ENCODE measurements at regions not wholly inside any gene's neighbourhood (a gene's known extent, or its start where the extent isn't known, plus 50 kb on each side); places are given as distances from the start of the nearest gene placed in this dataset.

DNA sequence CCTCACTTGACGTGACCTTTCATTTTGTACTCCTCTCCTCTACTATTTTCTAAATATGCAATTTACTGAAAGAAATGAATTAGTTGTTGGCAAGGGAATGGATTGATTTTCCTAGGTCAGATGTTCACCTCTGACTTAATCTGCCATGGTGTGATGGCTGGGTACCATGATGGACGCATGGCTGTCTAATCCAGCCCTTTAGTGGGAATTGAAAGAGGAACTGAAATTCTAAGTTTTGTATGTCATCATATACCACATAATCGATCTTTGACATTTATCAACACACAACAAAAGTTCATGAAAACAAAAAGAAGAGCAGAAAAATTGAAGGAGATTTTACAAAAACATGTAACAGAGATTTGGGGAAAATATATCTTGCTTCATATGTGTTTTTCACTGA, 331.3 kb upstream of the SNX7 start:
- DNase-seq (ENCODE audit: low spot score) = no peak

DNA sequence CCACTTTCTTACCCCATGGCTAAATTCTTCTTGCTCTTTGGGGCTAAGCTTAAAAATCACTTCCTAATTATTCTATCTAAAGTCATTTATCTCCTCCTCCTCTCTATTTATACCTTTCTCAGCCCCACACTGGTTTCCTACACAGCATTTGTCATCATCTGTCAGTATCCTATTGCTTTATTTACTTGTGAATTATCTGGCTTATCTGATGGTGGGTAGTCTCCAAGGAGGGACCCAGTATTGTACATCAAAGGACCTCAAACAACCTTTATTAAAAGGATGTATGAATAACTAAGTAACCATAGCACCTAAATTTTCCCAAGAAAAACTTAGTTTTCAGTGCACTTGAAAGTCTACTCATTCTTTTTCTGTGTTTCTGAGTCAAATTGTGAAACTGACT, 332.7 kb upstream of the SNX7 start:
- no peak for DNase-seq (ENCODE audit: low spot score)

DNA sequence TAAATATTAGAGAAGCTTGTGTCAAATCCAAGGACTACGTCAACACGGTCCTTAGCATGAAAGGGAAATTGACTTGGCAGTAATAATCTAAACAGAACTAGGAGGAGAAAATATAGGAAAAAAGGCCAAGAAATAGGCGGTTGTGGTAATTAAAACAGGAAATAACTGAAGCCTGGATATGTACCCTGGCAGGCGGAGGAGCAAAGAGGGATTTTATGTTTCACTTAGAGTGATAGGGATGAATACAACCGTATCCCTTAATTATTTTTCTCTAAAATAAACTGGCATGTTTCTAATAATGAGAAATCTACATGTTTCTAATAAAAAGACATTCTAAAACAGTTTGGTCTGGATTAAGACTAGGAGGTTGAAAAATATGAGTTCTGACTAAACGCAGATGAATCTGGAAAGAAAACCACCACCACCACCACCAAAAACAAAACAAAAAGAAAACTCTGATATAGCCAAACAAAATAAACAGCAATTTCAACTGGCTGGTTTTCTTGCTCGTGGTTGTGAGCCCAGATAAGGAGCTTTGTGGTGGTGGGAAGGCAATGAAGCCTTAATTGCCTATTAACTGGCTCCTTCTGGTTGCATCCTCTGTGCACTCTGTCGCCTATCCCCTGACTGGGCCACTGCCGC, 334.2 kb upstream of the SNX7 start:
- DNase-seq (ENCODE audit: low spot score) = no peak

DNA sequence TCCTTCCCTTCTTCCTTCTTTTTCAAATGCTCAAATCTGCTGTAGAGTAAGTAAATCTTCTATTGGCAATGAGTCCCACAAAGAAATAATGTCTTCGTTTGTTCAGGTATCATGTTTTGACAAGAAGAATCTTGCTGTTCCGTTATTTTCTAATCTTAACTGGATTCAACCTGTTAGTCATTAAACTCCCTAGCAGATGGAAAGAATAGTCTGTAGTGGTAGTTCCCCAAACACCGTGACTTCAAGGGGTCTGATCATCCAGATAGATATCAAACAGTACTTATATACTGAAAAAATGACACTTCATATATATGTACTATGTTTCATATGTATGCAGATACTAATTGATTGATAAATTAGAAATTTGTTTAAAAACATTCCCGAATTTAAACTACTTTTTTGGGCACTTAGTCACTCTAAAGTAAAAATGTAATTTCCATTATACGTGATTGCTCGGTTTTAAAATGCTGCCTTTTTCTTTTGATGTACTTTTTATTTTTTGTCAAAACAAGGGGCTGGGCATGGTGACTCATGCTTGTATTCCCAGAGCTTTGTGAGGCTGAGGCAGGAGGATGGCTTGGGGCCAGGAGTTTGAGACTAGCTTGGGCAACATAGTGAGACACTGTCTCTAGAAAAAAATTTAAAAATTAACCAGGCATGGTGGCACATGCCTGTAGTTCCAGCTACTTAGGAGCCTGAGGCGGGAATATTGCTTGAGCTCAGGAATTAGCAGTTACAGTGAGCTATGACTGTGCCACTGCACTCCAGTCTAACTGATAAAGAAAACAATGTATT, 335.7 kb upstream of the SNX7 start:
- peak; percentile 58 for DNase-seq (ENCODE audit: low spot score)

DNA sequence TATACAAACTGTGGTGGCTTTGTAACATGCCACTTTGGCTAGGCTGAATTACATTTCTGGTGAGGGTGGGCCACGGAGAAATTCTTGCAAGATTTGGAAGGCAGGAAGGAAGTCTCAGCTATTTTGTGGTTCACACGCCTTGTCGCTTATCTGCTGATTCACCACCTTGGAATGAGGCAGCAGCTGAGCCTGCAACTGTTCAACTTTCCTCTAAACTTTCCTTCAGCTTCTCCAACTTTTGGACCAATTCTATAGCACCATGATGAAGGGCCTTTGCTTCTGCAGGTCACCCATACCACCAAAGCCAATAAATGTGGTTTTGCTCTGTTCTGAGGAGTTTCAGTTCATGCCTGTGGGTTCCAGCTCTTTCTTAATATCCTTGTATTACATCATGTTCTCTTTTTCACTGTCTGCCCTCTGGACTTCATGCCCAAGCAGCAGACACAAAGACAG, 337.6 kb upstream of the SNX7 start:
- peak; percentile 48 for DNase-seq (ENCODE audit: low spot score)

DNA sequence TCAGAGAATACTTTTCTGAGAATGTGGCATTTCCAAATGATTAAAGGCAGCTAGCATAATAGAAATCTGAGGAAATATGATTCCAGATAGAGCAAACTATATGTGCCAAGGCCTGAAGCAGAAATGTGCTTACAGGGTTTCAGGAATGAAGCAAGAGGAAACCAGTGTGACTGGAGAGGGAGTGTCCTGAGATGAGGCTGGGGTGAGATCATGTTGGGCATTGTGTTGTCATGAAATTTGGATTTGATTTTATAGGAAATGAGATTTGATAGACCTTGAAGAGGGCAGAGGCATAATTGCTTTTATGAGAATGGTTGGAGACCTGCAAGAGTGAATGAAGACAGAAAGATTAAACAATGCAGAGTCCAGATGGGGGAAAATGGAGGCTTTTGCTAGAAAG, 338.1 kb upstream of the SNX7 start:
- DNase-seq (ENCODE audit: low spot score) = no peak

DNA sequence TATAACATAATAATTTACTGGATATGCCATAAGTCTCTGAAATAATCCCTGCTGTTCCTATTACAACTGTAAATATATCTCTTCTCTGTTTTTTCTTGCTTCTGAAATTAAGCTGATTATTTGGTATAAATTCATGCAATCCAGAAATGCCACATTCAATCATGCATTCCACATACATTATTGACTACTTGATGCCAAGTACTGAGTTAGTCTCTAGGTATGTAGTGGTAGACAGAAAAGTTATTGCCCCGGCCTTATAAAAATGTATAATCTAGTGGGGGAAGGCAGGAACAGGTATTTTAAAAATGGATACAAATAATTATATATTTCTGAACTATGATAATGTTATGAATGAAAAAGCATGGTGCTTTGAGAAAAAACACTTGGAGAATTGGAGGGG, 338.6 kb upstream of the SNX7 start:
- DNase-seq (ENCODE audit: low spot score) = no peak

DNA sequence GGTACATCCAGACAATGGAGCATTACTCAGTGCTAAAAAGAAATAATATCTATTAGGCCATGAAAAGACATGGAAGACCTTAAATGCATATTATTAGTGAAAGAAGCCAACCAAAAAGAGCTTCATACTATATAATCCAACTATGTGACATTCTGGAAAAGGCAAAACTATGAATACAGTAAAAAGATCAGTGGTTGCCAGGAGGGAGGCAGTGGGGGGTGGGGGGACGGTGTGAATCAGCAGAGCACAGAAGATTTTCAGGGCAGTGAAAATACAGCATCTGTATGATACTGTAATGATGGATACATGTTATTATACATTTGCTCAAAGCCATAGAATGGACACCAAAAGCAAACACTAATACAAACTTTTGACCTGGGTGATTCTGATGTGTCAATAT, 339.4 kb upstream of the SNX7 start:
- no peak for DNase-seq (ENCODE audit: low spot score)

DNA sequence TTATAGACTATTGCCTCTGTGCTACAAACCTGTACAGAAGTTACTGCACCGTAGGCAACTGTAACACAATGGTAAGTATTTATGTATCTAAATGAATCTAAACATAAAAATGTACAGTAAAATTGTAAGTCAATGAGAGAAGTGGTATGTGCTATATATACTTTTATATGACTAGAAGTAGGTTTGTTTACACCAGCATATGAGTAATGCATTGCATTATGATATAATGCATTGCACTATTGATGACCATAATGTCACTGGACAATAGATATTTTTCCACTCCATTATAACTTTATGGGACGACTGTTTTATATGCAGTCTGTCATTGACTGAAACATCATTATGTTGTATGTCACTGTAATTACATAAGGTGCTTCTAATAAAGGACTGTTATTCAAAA, 340.3 kb upstream of the SNX7 start:
- DNase-seq (ENCODE audit: low spot score) = no peak

DNA sequence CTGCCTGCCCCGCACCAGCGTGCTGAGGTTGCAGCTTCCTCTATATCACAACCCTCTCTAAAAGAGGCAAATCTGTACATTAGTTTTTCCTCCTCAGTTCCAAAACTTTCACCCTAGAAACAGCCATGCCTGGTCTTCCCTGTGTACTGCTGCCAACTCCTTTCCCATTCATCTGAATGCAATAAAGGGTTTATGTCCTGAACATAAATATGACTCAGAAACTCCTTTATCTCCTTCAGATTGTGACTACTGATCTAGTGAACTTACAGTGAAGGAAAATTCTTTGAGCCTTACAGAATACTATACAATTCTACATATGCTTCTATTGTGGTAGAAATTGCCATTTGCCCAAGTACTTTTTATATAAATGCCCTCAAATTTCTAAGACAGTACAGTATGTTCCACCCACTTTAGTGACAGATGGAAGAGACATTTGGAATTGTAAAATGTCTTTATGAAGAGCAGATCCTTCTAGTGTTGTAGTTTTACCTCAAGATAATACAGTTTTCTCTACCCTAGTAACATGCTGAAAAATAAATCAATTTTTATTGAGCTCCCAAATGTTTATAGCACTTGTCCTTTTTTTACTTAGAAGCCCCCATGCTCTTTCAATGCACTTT, 345.1 kb upstream of the SNX7 start:
- DNase-seq (ENCODE audit: low spot score) = no peak

DNA sequence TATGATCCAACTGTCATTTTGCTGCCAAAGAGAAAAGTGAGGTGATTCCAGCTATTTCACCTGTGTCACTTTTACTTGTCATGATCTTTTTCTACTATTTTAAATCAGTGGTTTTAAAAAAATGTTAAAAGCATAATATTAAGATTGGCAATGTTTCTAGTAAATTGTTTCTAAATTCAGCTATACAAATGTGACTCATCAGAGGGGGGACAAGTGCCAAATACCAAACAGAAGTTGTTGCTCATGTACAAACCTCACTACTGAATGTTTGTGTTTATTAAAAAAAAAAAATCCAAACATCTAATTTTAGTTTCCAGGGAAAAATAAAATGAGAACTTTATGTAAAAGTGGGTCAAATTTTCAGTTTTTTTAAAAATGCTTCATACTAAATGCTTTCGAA, 346.2 kb upstream of the SNX7 start:
- no peak for DNase-seq (ENCODE audit: low spot score)

DNA sequence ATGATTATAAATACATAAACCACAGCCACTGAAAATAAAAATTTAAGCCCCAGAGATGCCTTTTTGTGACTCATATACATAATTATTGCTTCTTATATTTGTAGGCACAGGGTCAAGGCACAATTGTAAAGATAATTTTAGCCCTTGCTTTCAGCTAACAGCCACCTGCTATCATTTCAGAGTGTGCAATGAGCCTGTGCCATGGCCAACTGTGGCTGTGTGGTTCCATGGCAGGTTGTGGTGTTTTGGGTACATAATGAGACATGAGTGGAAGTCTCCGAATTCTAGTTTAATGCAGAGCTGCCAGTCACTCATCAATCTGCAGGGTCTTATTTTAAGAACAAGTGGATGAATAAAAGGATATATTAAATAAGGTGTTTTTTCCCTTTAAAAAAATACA, 346.9 kb upstream of the SNX7 start:
- DNase-seq (ENCODE audit: low spot score) = no peak

DNA sequence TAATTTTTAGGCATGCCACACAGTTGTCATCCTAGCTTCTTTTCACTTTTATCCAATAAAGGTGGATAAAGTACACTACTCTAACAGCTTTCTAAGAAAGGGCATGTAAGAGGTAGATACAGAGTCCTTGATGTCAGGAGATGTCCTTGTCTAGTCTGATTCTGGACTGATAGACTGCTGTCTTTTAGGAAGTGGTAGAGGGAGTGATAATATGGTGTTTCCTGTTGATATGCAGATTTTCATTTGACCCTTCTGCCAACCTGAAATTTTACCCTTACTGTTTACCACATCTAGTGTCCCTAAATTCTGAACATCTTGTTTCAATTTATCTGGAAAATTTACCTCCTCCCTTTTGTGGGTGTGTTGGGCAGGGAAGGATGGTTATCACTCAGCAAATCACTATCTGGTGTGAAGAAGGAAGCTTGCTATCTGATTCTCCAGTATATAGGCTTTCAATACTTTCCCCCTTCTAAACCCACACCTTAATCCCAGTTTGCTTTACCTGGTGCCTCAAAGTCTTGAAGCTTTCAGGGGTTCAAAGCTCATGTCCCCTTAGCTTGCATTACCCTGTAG, 354.9 kb upstream of the SNX7 start:
- DNase-seq (ENCODE audit: low spot score) = no peak

DNA sequence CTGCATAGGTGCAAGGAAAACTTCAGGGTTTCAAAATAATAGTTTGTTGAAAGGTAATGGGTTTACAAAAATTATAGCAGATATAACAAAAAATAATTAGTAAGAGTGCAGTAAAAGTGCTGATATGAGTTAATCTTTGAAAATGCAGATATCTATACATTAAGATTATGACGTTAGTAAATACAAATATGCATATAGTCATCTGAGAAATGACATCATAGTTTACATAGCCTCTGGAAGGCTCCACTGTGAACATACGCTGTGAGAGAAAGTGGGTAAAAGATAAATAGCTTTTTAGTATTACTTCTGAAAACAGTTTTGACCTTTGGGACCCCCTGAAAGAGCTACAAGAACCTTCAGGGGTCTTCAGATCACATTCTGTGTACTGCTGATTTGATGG, 356.2 kb upstream of the SNX7 start:
- DNase-seq (ENCODE audit: low spot score) = no peak

DNA sequence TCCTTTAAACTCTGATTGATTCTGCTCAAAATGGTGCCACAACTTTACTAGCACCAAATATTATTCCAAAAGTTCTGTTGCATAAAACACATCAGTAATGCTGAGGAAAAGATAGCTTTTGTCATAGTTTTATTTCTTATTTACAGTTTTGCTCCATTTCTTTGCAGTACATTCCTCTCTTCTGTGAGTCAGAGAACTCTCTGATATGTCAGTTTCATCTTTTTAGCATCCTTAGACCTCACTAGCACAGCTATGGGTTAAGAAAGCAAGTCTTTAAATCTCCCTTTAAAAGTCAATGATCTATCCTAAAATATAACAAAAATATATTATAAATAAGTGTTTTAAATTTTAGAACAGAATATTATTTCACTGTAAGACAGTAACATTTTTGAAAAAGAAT, 356.6 kb upstream of the SNX7 start:
- DNase-seq (ENCODE audit: low spot score) = no peak

DNA sequence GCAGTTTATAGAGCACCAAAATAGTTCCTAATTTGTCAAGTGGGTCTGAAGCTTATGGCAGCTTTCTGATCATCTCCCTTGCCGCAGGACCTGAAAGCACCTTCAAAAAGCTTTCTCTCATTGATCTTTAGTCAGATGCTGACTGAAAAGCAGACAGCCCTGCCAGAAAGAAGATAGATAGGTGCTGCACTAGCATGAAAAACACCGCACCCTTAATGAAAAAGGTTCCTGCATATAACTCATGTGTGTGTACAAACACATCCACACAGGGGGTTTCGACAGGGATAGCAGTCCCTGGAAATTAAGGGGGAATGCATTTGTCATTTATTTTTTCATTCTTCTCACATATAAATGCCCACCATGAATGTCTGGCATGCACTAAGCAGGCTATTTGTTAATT, 361.7 kb upstream of the SNX7 start:
- DNase-seq (ENCODE audit: low spot score) = no peak

DNA sequence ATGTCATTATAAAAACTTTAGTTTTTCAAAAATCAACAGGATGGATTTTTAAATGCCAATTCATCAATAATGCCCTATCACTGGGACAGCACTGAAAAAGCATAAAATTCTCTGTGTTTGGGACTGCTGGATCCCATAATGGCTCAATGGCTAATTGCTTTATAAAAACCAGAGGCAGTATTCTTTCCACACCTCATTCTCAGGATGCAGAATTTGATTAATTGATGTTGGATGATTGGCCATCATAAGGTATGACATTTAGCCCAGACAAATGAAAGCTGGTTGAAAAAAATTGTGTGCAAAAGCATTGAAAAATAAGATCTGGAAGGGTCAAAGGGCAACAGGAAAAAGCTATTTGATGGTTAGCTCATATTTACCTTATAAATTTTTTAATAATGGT, 362.2 kb upstream of the SNX7 start:
- DNase-seq (ENCODE audit: low spot score) = no peak

DNA sequence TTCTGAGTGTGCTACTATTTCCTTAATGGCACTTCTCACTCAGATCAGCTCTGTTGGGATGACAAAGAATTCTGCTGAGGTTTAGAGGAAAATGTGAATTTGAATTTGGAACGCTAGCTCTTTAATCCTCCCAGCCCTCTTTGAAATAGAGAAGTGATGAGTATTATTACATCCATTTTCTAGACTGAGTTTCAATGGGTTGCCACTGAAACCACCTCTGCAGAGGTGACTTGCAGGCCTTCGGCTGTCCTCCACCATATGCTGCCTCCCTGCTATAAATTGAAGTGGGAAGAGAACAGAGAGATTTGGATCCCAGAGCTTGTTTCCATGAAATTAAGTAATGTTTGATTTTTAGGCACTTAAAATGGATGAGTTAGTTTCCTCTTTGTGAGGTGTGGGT, 363.2 kb upstream of the SNX7 start:
- DNase-seq (ENCODE audit: low spot score) = no peak

DNA sequence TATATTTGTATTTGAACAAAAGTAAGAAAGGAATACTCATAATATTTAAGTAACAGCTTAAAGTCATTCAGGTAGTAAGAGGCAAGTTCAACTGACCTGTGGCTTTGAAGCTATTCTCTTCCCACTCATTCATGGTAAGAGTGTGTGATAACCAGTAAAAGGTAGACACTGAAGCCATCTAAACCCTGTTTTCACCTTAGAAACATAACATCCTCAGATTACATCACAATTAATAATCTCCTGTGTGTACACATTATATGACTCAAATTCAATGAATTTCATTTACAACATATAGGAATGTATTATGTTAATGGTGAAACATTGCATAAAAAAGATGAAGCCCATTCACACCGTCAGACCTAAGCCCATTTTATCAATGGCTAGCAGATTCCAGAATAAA, 364.8 kb upstream of the SNX7 start:
- DNase-seq (ENCODE audit: low spot score) = no peak

DNA sequence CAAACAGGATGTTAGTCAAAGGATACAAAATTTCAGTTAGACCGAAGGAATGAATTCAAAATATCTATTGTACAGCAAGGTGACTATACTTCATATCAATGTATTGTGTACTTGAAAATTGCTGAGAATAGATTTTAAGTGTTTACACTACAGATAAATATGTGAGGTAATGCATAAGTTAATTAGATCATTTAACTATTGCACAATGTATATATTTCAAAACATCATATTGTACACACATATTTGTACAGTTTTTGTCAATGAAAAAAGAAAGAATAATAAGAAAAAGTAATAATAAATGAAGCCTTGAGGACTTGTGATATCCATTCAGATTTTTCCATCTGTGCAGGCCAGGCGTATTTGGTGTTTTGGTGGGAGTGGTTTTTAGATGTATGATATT, 367.4 kb upstream of the SNX7 start:
- DNase-seq (ENCODE audit: low spot score) = no peak

DNA sequence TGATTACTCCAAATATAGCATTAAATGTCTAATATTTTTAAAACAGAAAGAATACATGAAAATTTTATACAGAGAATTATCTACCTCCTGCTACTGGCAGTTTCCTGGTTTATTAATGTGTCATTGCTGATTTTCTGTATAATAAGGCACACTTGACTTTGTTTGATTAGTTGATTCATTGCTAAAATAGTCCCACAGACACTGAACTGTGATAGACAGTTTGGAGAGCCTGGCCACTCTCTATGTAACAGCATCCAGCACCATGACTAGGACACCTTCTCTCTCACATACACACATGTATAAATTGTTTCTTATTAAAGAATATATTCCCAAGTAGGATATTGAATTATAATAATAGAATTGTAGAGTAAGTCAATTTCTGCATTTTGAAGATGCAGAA, 368.5 kb upstream of the SNX7 start:
- no peak for DNase-seq (ENCODE audit: low spot score)

DNA sequence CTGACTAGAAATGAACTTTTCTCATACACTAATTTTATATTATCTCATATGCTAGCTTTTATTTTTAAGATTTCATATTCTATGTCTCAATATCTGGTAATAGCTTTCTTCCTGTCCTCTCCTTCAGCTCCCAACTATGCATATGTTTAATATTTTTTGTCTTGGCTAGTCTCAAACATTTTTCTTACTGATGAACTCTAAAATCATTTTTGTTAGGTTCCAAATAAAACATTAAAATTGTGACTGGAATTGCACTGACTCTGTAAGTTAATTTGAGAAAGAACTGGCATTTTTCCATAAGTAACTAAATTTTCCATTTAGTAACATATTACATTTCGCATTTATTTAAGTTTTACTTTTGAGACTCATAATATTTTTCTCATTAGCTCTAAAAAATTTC, 368.5 kb upstream of the DPYD start:
- DNase-seq (ENCODE audit: low spot score) = no peak

DNA sequence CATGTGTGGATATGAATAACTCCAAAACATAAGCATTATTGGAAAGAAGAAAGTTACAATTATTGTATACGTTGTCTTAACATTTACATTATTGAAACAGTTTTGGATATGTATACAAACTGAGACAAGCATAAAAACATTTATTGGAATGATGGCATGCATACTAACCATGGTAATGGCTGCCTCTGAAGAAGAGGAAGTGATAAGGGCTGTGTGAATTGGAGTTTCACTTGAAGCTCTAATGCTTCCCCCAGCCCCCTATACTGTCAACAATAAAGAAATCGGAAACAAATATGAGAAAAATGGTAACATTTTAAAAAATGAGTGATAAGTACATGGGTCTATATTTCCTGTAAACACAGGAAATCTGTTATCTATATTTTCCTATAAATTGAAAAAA, 367.7 kb upstream of the DPYD start:
- DNase-seq (ENCODE audit: low spot score) = no peak
